SK-N-SH (cell line): ENCODE measurements at regions not wholly inside any gene's neighbourhood (a gene's known extent, or its start where the extent isn't known, plus 50 kb on each side); places are given as distances from the start of the nearest gene placed in this dataset.

Experiments used
- CTCF ChIA-PET: fragments of 300-600, 350-600 bp; formaldehyde crosslinking; extraction: SDS; loops from one replicate; lab custom pipeline; 2021; lab: Yijun Ruan, JAX
- POLR2A ChIA-PET: fragments of 350-600 bp; sonication (Branson Sonifier 250); formaldehyde crosslinking; extraction: SDS; loops from one replicate; lab custom pipeline; 2020; ENCODE audit warnings: antibody characterized with exemption, inconsistent platforms; lab: Yijun Ruan, JAX
- DNase-seq: peaks from one replicate; pipeline ENCODE4 v3.0.0; 2012
- H2AFZ ChIP-seq: fragments of 200-600 bp; sonication (generic); 2 replicates; pipeline ENCODE4 v1.8.1; 2016; ENCODE audit warnings: antibody characterized with exemption, mild to moderate bottlenecking, low read depth
- H3F3A ChIP-seq: fragments of 200-600 bp; sonication (generic); replicated peaks from 2 replicates; pipeline ENCODE3; 2016; ENCODE audit warnings: antibody characterized with exemption, mild to moderate bottlenecking; ENCODE audit not compliant: insufficient read depth
- H3K27ac ChIP-seq, 2 experiments: fragments of 200-500 bp in 1 of 2; fragments of 200-600 bp in 1 of 2; sonication (Bioruptor generic) in 1 of 2; sonication (generic), shearing (Covaris generic) in 1 of 2; 2 replicates each; pipeline versions ENCODE4 v1.5.1 to v1.6.1; 2014 to 2016; ENCODE audit warnings: low read depth in 2 of 2, inconsistent platforms in 1 of 2, low read length in 1 of 2, mild to moderate bottlenecking in 1 of 2, mixed read lengths in 1 of 2
- H3K27me3 ChIP-seq: fragments of 200-600 bp; sonication (generic), shearing (Covaris generic); 2 replicates; pipeline ENCODE4 v1.6.1; 2016; ENCODE audit warnings: mixed run types; ENCODE audit not compliant: insufficient read depth
- H3K36me3 ChIP-seq, 2 experiments: fragments of 200-500 bp in 1 of 2; fragments of 200-600 bp in 1 of 2; sonication (Bioruptor generic) in 1 of 2; sonication (generic) in 1 of 2; replicated peaks in 1 of 2; 2 replicates each; pipeline versions ENCODE3 to v1.5.1; 2014 to 2016; ENCODE audit warnings: low read length in 1 of 2, mild to moderate bottlenecking in 1 of 2; ENCODE audit not compliant: insufficient read depth in 2 of 2, control insufficient read depth in 1 of 2
- H3K4me1 ChIP-seq, 2 experiments: fragments of 200-500 bp in 1 of 2; fragments of 200-600 bp in 1 of 2; sonication (Bioruptor generic) in 1 of 2; sonication (generic), shearing (Covaris generic) in 1 of 2; 2 replicates each; pipeline versions ENCODE4 v1.5.1 to v1.6.1; 2014 to 2016; ENCODE audit warnings: low read depth in 1 of 2, low read length in 1 of 2, mixed run types in 1 of 2; ENCODE audit not compliant: insufficient read depth in 2 of 2, control insufficient read depth in 1 of 2
- H3K4me2 ChIP-seq: fragments of 200-600 bp; sonication (generic), shearing (Covaris generic); 2 replicates; pipeline ENCODE4 v1.6.1; 2017; ENCODE audit warnings: mixed run types
- H3K4me3 ChIP-seq, 2 experiments: fragments of 200-500 bp in 1 of 2; fragments of 200-600 bp in 1 of 2; sonication (Bioruptor generic) in 1 of 2; sonication (generic), shearing (Covaris generic) in 1 of 2; 2 replicates each; pipeline versions ENCODE4 v1.5.1 to v1.8.1; 2014 to 2016; ENCODE audit warnings: low read depth in 2 of 2, inconsistent platforms in 1 of 2, low read length in 1 of 2, mild to moderate bottlenecking in 1 of 2, mixed read lengths in 1 of 2, moderate library complexity in 1 of 2
- H3K79me2 ChIP-seq: fragments of 200-600 bp; sonication (generic); 2 replicates; pipeline ENCODE4 v1.8.1; 2017; ENCODE audit warnings: mild to moderate bottlenecking; ENCODE audit not compliant: insufficient read depth
- H3K9ac ChIP-seq: fragments of 200-600 bp; sonication (generic); 2 replicates; pipeline ENCODE4 v1.6.1; 2017; ENCODE audit warnings: mixed run types
- H3K9me2 ChIP-seq: fragments of 200-600 bp; sonication (generic); 2 replicates; pipeline ENCODE4 v1.6.1; 2017; ENCODE audit warnings: mixed run types
- H3K9me3 ChIP-seq: fragments of 200-600 bp; sonication (generic); 2 replicates; pipeline ENCODE4 v1.6.1; 2017; ENCODE audit warnings: mixed run types, mild to moderate bottlenecking, moderate library complexity
- H4K20me1 ChIP-seq: fragments of 200-600 bp; sonication (generic); 2 replicates; pipeline ENCODE4 v1.6.1; 2017; ENCODE audit warnings: mild to moderate bottlenecking, mixed run types; ENCODE audit not compliant: insufficient read depth
- CHD2 ChIP-seq: fragments of 150-350 bp; IDR thresholded peaks from 2 replicates; pipeline ENCODE4 v1.6.1; 2018; ENCODE audit warnings: low read length; ENCODE audit not compliant: partially characterized antibody
- ELF1 ChIP-seq: IDR thresholded peaks from 2 replicates; pipeline ENCODE4 v1.4.0; 2012
- EP300 ChIP-seq, 2 experiments: IDR thresholded peaks; 2 replicates each; pipeline versions ENCODE4 v1.4.0 to v1.6.1; 2012; ENCODE audit warnings: borderline replicate concordance in 1 of 2, low read depth in 1 of 2, low read length in 1 of 2
- EZH2phosphoT487 ChIP-seq: fragments of 200-600 bp; sonication (generic); IDR thresholded peaks from 2 replicates; pipeline ENCODE4 v1.6.1; 2017; ENCODE audit warnings: low read depth, mixed run types, mild to moderate bottlenecking, antibody characterized with exemption, moderate library complexity, borderline replicate concordance
- FOSL2 ChIP-seq: IDR thresholded peaks from 2 replicates; pipeline ENCODE4 v1.4.0; 2012; ENCODE audit warnings: low read depth, mild to moderate bottlenecking, moderate library complexity, borderline replicate concordance
- GABPA ChIP-seq: IDR thresholded peaks from 2 replicates; pipeline ENCODE4 v1.4.0; 2012; ENCODE audit warnings: low read depth, mild to moderate bottlenecking
- GATA2 ChIP-seq: sonication (generic); formaldehyde crosslinking; IDR thresholded peaks from 2 replicates; pipeline ENCODE4 v1.5.0; 2020; ENCODE audit warnings: mild to moderate bottlenecking, missing genetic modification reagents
- MEF2A ChIP-seq: IDR thresholded peaks from 2 replicates; pipeline ENCODE4 v1.4.0; 2012; ENCODE audit warnings: low read depth, borderline replicate concordance
- MXI1 ChIP-seq: IDR thresholded peaks from 2 replicates; pipeline ENCODE4 v1.6.1; 2012; ENCODE audit warnings: mild to moderate bottlenecking, low read depth, low read length, improper control_type of control experiment
- NRF1 ChIP-seq: IDR thresholded peaks from 2 replicates; pipeline ENCODE4 v1.6.1; 2012; ENCODE audit warnings: low read depth, mild to moderate bottlenecking, low read length
- PBX3 ChIP-seq: IDR thresholded peaks from 2 replicates; pipeline ENCODE4; 2012
- POLR2AphosphoS5 ChIP-seq: IDR thresholded peaks from 2 replicates; pipeline ENCODE4 v1.6.1; 2012; ENCODE audit warnings: low read depth, low read length
- RAD21 ChIP-seq: IDR thresholded peaks from 2 replicates; pipeline ENCODE4 v1.6.1; 2012; ENCODE audit warnings: mild to moderate bottlenecking, low read length
- RCOR1 ChIP-seq: fragments of 150-350 bp; IDR thresholded peaks from 2 replicates; pipeline ENCODE4 v1.6.1; 2017; ENCODE audit warnings: antibody characterized with exemption, low read length
- REST ChIP-seq: IDR thresholded peaks from 2 replicates; pipeline ENCODE4 v1.6.1; 2012; ENCODE audit warnings: mild to moderate bottlenecking, low read depth, low read length, moderate library complexity
- SMC3 ChIP-seq: IDR thresholded peaks from 2 replicates; pipeline ENCODE4 v1.6.1; 2012; ENCODE audit warnings: low read depth, low read length, improper control_type of control experiment
- TCF12 ChIP-seq: IDR thresholded peaks from 2 replicates; pipeline ENCODE4 v1.4.0; 2012
- YY1 ChIP-seq: IDR thresholded peaks from 2 replicates; pipeline ENCODE4 v1.4.0; 2012; ENCODE audit warnings: low read depth, mild to moderate bottlenecking
- WGBS: methylation state at CpG from one replicate; pipeline ENCODE4 v1.1.6; 2017; ENCODE audit warnings: low lambda C conversion rate; 5-methylcytosine and 5-hydroxymethylcytosine counted together
- TF ChIP-seq, protein P1 (sequence below): IDR thresholded peaks from 2 replicates; pipeline ENCODE4 v1.4.0; 2012; ENCODE audit warnings: low read depth, borderline replicate concordance
- TF ChIP-seq, protein P2 (sequence below): fragments of 150-350 bp; IDR thresholded peaks from 2 replicates; pipeline ENCODE4 v1.6.1; 2016; ENCODE audit warnings: mild to moderate bottlenecking, low read depth, low read length

DNA sequence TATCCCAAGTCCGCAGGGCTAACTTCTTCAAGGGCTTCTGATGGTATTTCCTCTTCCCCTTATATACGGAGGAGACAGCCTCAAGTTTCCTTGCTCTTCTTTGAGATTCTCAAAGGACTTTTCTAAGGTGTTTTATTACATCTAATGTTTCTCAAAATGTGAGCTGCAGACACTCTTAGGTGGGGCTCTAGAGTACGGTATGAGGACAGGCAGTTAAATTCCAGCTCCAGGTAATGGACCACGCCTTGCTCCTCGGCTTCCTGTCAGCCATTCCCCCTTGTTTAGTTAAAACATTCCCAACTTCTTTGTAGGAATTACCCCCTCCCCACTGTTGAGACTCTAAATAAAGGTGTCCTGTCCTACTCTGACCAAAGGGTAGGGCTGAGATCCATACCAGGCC, 131.9 kb downstream of the IRS1 start (continued):
- TF ChIP-seq GATA2 (no peak), SMC3 (no peak), FOSL2 (no peak), POLR2AphosphoS5 (no peak), RCOR1 (no peak), RAD21 (no peak), EP300 (IDR thresholded peaks at IDR 0.05; ENCODE audit: borderline replicate concordance in 1 of 2, low read depth in 1 of 2, low read length in 1 of 2) (no peak)

- no peak overlapping the region for H3K9ac ChIP-seq
- H3K4me1 ChIP-seq = peaks cover 5 to 7% of the 10 kb centered on the region in 2 experiments; a peak in 2 of 4 replicates
- no peaks in the 10 kb centered on the region for H3K9me2 ChIP-seq
- no peak overlapping the region for H2AFZ ChIP-seq
- no peaks in the 10 kb centered on the region for H3K9me3 ChIP-seq
- no peaks in the 10 kb centered on the region for H4K20me1 ChIP-seq
- POLR2A ChIA-PET = no interaction called here
- no peak overlapping the region for H3K4me3 ChIP-seq
- H3K27me3 ChIP-seq = no peaks in the 10 kb centered on the region
- CTCF ChIA-PET = no interaction called here
- no peaks in the 10 kb centered on the region for H3K79me2 ChIP-seq
- H3K27ac ChIP-seq = no peak overlapping the region
- no peaks in the 10 kb centered on the region for H3F3A ChIP-seq
- WGBS = 29% methylated on average over 3 of the region's 3 CpGs
- TF ChIP-seq RAD21 (no peak), PBX3 (no peak), NRF1 (no peak), GABPA (no peak), MXI1 (no peak), EZH2phosphoT487 (no peak), SMC3 (no peak), CHD2 (no peak), YY1 (no peak)
- TF ChIP-seq, protein P1, sequence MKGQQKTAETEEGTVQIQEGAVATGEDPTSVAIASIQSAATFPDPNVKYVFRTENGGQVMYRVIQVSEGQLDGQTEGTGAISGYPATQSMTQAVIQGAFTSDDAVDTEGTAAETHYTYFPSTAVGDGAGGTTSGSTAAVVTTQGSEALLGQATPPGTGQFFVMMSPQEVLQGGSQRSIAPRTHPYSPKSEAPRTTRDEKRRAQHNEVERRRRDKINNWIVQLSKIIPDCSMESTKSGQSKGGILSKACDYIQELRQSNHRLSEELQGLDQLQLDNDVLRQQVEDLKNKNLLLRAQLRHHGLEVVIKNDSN = no peak
- no peak overlapping the region for H3K4me2 ChIP-seq
- DNase-seq = no peak
- H3K36me3 ChIP-seq = no peaks in the 10 kb centered on the region
Measured at GRCh38 chr2:226665306-226665831, 134.3 kb downstream of the IRS1 start.

DNA sequence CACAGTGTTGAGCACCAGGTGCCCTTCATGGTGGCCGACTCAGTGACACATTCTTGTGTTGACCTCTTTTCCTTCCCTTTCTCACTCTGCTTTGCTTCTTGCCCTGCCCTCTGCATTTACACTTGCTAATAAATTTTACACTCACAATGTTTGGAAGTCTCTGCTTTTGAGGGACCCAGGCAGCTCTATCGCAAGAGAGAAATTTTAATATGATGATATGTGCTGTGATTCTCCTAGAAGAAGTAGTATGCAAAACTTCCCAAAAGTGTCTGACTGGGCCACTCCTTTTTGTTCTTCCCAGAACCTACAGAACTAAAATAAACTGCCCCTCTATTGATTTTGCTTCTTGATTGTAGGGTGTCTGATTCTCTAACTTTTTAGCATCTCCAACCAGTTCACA, 135.0 kb downstream of the IRS1 start:
- CTCF ChIA-PET = no interaction called here
- Histone ChIP-seq H4K20me1 (no peaks in the 10 kb centered on the region), H3K4me2 (no peak overlapping the region), H3K9me3 (no peaks in the 10 kb centered on the region), H3K9me2 (no peaks in the 10 kb centered on the region), H3K27ac (no peak overlapping the region), H3K79me2 (no peaks in the 10 kb centered on the region), H3K9ac (no peak overlapping the region), H3K4me3 (no peak overlapping the region), H3K27me3 (no peaks in the 10 kb centered on the region), H2AFZ (no peak overlapping the region), H3K36me3 (no peaks in the 10 kb centered on the region), H3F3A (no peaks in the 10 kb centered on the region), H3K4me1 (peaks cover 5 to 7% of the 10 kb centered on the region in 2 experiments; a peak in 2 of 4 replicates)
- DNase-seq = no peak
- POLR2A ChIA-PET = no interaction called here
- WGBS = 77% methylated on average over 2 of the region's 2 CpGs
- TF ChIP-seq EZH2phosphoT487 (no peak), MEF2A (no peak), TCF12 (no peak), ELF1 (no peak), YY1 (no peak), RCOR1 (no peak), REST (no peak)
- TF ChIP-seq, protein P2, sequence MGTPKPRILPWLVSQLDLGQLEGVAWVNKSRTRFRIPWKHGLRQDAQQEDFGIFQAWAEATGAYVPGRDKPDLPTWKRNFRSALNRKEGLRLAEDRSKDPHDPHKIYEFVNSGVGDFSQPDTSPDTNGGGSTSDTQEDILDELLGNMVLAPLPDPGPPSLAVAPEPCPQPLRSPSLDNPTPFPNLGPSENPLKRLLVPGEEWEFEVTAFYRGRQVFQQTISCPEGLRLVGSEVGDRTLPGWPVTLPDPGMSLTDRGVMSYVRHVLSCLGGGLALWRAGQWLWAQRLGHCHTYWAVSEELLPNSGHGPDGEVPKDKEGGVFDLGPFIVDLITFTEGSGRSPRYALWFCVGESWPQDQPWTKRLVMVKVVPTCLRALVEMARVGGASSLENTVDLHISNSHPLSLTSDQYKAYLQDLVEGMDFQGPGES = no peak
